HEK293T (cell line): ENCODE measurements at regions not wholly inside any gene's neighbourhood (a gene's known extent, or its start where the extent isn't known, plus 50 kb on each side); places are given as distances from the start of the nearest gene placed in this dataset.

Experiments used
- BHLHE40 ChIP-seq: fragments of 450-650 bp; IDR thresholded peaks from 2 replicates; pipeline ENCODE4 v1.6.1; 2016; ENCODE audit warnings: mild to moderate bottlenecking, moderate library complexity, borderline replicate concordance
- FOXM1 ChIP-seq: fragments of 450-650 bp; IDR thresholded peaks from 2 replicates; pipeline ENCODE4 v1.6.1; 2017; ENCODE audit warnings: mild to moderate bottlenecking, borderline replicate concordance

DNA sequence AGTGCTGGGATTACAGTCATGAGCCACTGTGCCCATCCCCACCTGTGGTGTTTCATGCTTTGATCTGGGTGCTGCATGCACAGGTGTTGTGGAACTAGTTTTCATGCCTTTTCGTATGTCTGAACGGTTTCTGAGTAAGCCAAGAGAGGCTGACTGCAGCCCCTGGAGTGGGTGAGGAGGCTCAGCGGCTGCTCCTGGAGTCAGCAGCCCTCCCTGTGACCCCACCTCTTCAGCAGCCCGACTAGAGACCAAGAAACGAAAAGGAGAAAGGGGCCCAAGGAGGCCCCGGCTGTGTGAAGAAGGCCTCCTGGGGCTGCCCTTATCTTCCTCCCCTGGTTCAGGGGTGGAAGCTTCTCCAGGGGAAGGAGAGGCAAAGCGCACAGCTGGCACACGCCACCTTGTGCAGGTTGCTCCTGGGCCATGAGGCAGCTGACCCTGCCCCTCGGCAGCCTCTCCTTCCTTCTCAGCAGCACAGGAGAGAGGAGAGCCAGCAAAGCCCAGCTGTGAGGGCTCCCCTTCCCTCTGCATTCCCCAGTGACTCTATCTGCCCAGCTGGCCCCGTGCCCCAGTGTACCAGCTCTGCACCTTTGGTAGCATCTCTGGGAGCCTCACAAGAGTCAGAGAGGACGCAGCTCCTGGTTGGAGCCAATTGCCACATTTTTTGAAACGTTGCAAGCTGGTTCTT, 182.5 kb upstream of the HS6ST1 start:
- TF ChIP-seq FOXM1 (no peak), BHLHE40 (no peak)
